ENCODE measurements at regions not wholly inside any gene's neighbourhood (a gene's known extent, or its start where the extent isn't known, plus 50 kb on each side); places are given as distances from the start of the nearest gene placed in this dataset.

DNA sequence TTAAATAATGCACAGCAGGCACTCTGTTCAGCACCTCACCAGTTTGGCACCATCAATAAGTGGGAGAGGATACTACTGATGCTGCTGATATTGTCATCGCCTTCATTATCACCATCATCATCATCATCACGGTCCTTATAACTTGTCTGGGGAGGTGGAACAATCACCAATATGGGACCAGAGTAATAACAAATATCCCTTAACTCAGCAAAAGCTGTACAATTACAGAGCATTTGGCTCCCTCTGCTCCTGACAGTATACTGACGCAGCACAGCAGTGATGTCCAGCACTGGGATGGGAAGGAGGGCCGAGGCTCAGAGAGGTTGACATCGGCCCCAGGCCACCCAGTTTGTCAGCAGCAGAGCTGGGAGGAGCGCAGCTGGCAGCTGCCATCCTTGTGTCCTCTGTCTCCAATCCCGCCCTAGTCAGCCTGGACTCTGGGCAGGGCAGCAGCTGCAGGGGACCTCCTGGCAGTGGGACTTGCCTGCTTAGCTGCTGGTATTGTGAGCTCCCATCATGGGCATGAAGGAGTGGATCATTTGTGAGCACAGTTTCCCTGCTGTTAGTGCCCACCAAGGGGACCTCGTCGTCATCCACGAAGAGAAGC lies 90.0 kb downstream of the DHCR7 start:
- TF ChIP-seq, protein P1, sequence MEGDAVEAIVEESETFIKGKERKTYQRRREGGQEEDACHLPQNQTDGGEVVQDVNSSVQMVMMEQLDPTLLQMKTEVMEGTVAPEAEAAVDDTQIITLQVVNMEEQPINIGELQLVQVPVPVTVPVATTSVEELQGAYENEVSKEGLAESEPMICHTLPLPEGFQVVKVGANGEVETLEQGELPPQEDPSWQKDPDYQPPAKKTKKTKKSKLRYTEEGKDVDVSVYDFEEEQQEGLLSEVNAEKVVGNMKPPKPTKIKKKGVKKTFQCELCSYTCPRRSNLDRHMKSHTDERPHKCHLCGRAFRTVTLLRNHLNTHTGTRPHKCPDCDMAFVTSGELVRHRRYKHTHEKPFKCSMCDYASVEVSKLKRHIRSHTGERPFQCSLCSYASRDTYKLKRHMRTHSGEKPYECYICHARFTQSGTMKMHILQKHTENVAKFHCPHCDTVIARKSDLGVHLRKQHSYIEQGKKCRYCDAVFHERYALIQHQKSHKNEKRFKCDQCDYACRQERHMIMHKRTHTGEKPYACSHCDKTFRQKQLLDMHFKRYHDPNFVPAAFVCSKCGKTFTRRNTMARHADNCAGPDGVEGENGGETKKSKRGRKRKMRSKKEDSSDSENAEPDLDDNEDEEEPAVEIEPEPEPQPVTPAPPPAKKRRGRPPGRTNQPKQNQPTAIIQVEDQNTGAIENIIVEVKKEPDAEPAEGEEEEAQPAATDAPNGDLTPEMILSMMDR (IDR thresholded peaks at IDR 0.05; ENCODE audit: low read length), result no peak
- TF ChIP-seq EZH2 (IDR thresholded peaks at IDR 0.05; ENCODE audit: borderline replicate concordance, low read length), result no peak
